SU-DHL-6 (cell line): ENCODE measurements at regions not wholly inside any gene's neighbourhood (a gene's known extent, or its start where the extent isn't known, plus 50 kb on each side); places are given as distances from the start of the nearest gene placed in this dataset.

Source experiments
- CTCF ChIP-seq: fragments of 200-600 bp; sonication (generic); IDR thresholded peaks from one replicate; pipeline ENCODE4 v1.5.1; 2017; ENCODE audit warnings: antibody characterized with exemption, mild to moderate bottlenecking, low read length, moderate library complexity; ENCODE audit not compliant: insufficient read depth, poor library complexity, severe bottlenecking
- EZH2phosphoT487 ChIP-seq: fragments of 200-600 bp; sonication (generic), shearing (Covaris generic); conservative IDR thresholded peaks from 2 replicates; pipeline ENCODE4 v1.6.1; 2018; ENCODE audit warnings: mild to moderate bottlenecking, antibody characterized with exemption, low read length, moderate library complexity, mixed read lengths

GRCh38 chr6:21908161-21908848 is 314.8 kb downstream of the SOX4 start:
- no peak for TF ChIP-seq CTCF
- TF ChIP-seq EZH2phosphoT487: no peak
